ENCODE measurements at regions not wholly inside any gene's neighbourhood (a gene's known extent, or its start where the extent isn't known, plus 50 kb on each side); places are given as distances from the start of the nearest gene placed in this dataset.

GRCh38 chrX:11053351-11053750 lies 57.8 kb upstream of the HCCS start:
- no peak overlapping the region for H3K27ac ChIP-seq
- no peak overlapping the region for H3K4me3 ChIP-seq
- H3K4me1 ChIP-seq, result no peaks in the 10 kb centered on the region
- no peaks in the 10 kb centered on the region for H3K9me3 ChIP-seq
- H3K27me3 ChIP-seq, result no peaks in the 10 kb centered on the region
- no peaks in the 10 kb centered on the region for H3K36me3 ChIP-seq
- no peak for TF ChIP-seq POLR2AphosphoS5 (IDR thresholded peaks at IDR 0.05)
- no peak for TF ChIP-seq CTCF (IDR thresholded peaks at IDR 0.05)
- no peak for TF ChIP-seq POLR2A (IDR thresholded peaks at IDR 0.05)
- no peak for TF ChIP-seq EP300 (IDR thresholded peaks at IDR 0.05)
- DNase-seq (ENCODE audit: low spot score in 2 of 2), result no peak

- H3K27ac ChIP-seq, result no peak overlapping the region
- no peaks in the 10 kb centered on the region for H3K9me3 ChIP-seq
- H3K4me1 ChIP-seq, result no peaks in the 10 kb centered on the region
- DNase-seq (ENCODE audit: low spot score in 2 of 2), result no peak
- no peak overlapping the region for H3K4me3 ChIP-seq
- no peaks in the 10 kb centered on the region for H3K27me3 ChIP-seq
- H3K36me3 ChIP-seq, result no peaks in the 10 kb centered on the region
- TF ChIP-seq EP300 (IDR thresholded peaks at IDR 0.05) (no peak), POLR2AphosphoS5 (IDR thresholded peaks at IDR 0.05) (no peak), CTCF (IDR thresholded peaks at IDR 0.05) (no peak), POLR2A (IDR thresholded peaks at IDR 0.05) (no peak)
- 88% methylated on average over 2 of the region's 2 CpGs for WGBS
Measured at GRCh38 chrX:11056322-11057176, 54.6 kb upstream of the HCCS start.

- Histone ChIP-seq H3K4me1 (no peaks in the 10 kb centered on the region), H3K4me3 (no peak overlapping the region), H3K36me3 (no peaks in the 10 kb centered on the region), H3K27me3 (no peaks in the 10 kb centered on the region), H3K9me3 (no peaks in the 10 kb centered on the region), H3K27ac (no peak overlapping the region)
- no peak for DNase-seq (ENCODE audit: low spot score in 2 of 2)
- WGBS, result 77% methylated on average over 2 of the region's 2 CpGs
- TF ChIP-seq CTCF (IDR thresholded peaks at IDR 0.05) (no peak), POLR2AphosphoS5 (IDR thresholded peaks at IDR 0.05) (no peak), EP300 (IDR thresholded peaks at IDR 0.05) (no peak), POLR2A (IDR thresholded peaks at IDR 0.05) (no peak)
Measured at GRCh38 chrX:11059933-11060332, 51.2 kb upstream of the HCCS start.
